ENCODE measurements at regions not wholly inside any gene's neighbourhood (a gene's known extent, or its start where the extent isn't known, plus 50 kb on each side); places are given as distances from the start of the nearest gene placed in this dataset.

- H3K14ac ChIP-seq (replicated peaks; ENCODE audit: low read depth, low read length), result no peak overlapping the region
- no peak overlapping the region for H3K27ac ChIP-seq (ENCODE audit: insufficient read depth, low read length)
- H2BK20ac ChIP-seq (ENCODE audit: low read depth, low read length), result no peak overlapping the region
- no peak overlapping the region for H4K5ac ChIP-seq (ENCODE audit: low read depth, low read length)
- no peaks in the 10 kb centered on the region for H3K79me1 ChIP-seq (ENCODE audit: low read depth in 1 of 2, low read length in 2 of 2)
- no peak overlapping the region for H3K18ac ChIP-seq (ENCODE audit: low read depth, low read length)
- H4K8ac ChIP-seq (ENCODE audit: low read depth in 2 of 2, low read length in 2 of 2), result no peak overlapping the region
- no peak overlapping the region for H3K4ac ChIP-seq (ENCODE audit: low read depth, low read length)
- H2BK15ac ChIP-seq (ENCODE audit: low read depth, low read length), result no peak overlapping the region
- no peaks in the 10 kb centered on the region for H3K4me1 ChIP-seq (ENCODE audit: control insufficient read depth, insufficient read depth, low read length)
- dilution Hi-C loops (cut with HindIII; ENCODE audit: low sequenced_read_pairs, unreplicated experiment) (no loop called here), intact Hi-C loops (cut with micrococcal nuclease) (no loop called here), in situ Hi-C loops (cut with MboI; ENCODE audit: low sequenced_read_pairs) (loop anchor here (5.0 kb wide), 1 partner anchor 890 kb away; no protein-coding TSS in a partner anchor)
- no peak overlapping the region for H2AK9ac ChIP-seq (replicated peaks; ENCODE audit: low read depth, low read length, poor library complexity)
- no peak overlapping the region for H2AFZ ChIP-seq (replicated peaks; ENCODE audit: low read length, poor library complexity)
- no peak overlapping the region for H2BK5ac ChIP-seq (ENCODE audit: low read depth, low read length, poor library complexity, severe bottlenecking)
- ATAC-seq (ENCODE audit: low read depth) (no peak), DNase-seq (no peak)
- no peak overlapping the region for H2AK5ac ChIP-seq (ENCODE audit: low read depth, low read length)
- H3K23ac ChIP-seq (ENCODE audit: low read depth, low read length), result no peak overlapping the region
- H3K4me2 ChIP-seq (ENCODE audit: low read depth, low read length), result no peak overlapping the region
- no TSS peak for BruUV-seq (replicated peaks)
- ChIA-PET POLR2A (ENCODE audit: unreplicated experiment) (no interaction called here), CTCF (no interaction called here)
- H3K27me3 ChIP-seq (ENCODE audit: control insufficient read depth, insufficient read depth, low read length), result no peaks in the 10 kb centered on the region
- H3K9me3 ChIP-seq (ENCODE audit: control insufficient read depth, insufficient read depth, low read length), result no peaks in the 10 kb centered on the region
- no peaks in the 10 kb centered on the region for H3K36me3 ChIP-seq (ENCODE audit: control insufficient read depth, insufficient read depth, low read length)
- H2BK120ac ChIP-seq (ENCODE audit: low read depth, low read length), result no peak overlapping the region
- no peak overlapping the region for H3K56ac ChIP-seq (ENCODE audit: extremely low read depth, insufficient read depth, low read length)
- TF ChIP-seq RCOR1 (IDR thresholded peaks at IDR 0.05; ENCODE audit: insufficient replicate concordance, low read length) (no peak), CEBPB (IDR thresholded peaks at IDR 0.05; ENCODE audit: low read depth, low read length) (no peak), POLR2A (IDR thresholded peaks at IDR 0.05; ENCODE audit: low read depth, low read length) (no peak), MXI1 (IDR thresholded peaks at IDR 0.05; ENCODE audit: borderline replicate concordance, low read depth, low read length) (no peak), MAFK (IDR thresholded peaks at IDR 0.05; ENCODE audit: low read depth, low read length) (no peak), ELK1 (IDR thresholded peaks at IDR 0.05; ENCODE audit: borderline replicate concordance, low read depth, low read length) (no peak), CTCF (conservative IDR thresholded peaks at IDR 0.05; ENCODE audit: low read depth, low read length) (no peak), RFX5 (IDR thresholded peaks at IDR 0.05; ENCODE audit: low read depth, low read length) (no peak), CHD1 (IDR thresholded peaks at IDR 0.05; ENCODE audit: low read depth, low read length) (no peak), USF2 (IDR thresholded peaks at IDR 0.05; ENCODE audit: low read depth, low read length) (no peak), BHLHE40 (IDR thresholded peaks at IDR 0.05; ENCODE audit: low read depth, low read length) (no peak), SMC3 (IDR thresholded peaks at IDR 0.05; ENCODE audit: low read depth, low read length) (no peak), MAZ (IDR thresholded peaks at IDR 0.05; ENCODE audit: borderline replicate concordance, low read depth, low read length) (no peak), NFE2L2 (IDR thresholded peaks at IDR 0.05; ENCODE audit: low read depth, low read length) (no peak)
- H4K20me1 ChIP-seq (ENCODE audit: insufficient read depth, low read length), result no peaks in the 10 kb centered on the region
- H4K91ac ChIP-seq (ENCODE audit: insufficient read depth, low read depth, low read length), result no peak overlapping the region
- no peak overlapping the region for H3K9ac ChIP-seq (ENCODE audit: low read depth, low read length)
- no peak overlapping the region for H3K4me3 ChIP-seq (ENCODE audit: insufficient read depth, low read depth, low read length)
- WGBS, 2 experiments (ENCODE audit: extremely low coverage in 2 of 2, insufficient read length in 1 of 2), result no CpG with 5 or more reads among the region's 2 CpGs
- no peaks in the 10 kb centered on the region for H3K9me1 ChIP-seq (ENCODE audit: insufficient read depth, low read length)
These were observed 886.5 kb downstream of the SLITRK6 start for GRCh38 chr13:84912720-84913119.

Data from IMR-90 (cell line).